GM19043 (cell line): ENCODE measurements at regions not wholly inside any gene's neighbourhood (a gene's known extent, or its start where the extent isn't known, plus 50 kb on each side); places are given as distances from the start of the nearest gene placed in this dataset.

Source experiments
- ATAC-seq: cut with Tn5 transposase; IDR thresholded peaks from one replicate; pipeline ENCODE4 v1.9.1; 2021; ENCODE audit warnings: low read depth; ENCODE audit not compliant: unreplicated experiment

GRCh38 chr1:55381983-55382382 is 166.8 kb upstream of the USP24 start:
- no peak for ATAC-seq

- no peak for ATAC-seq
Measured at GRCh38 chr1:55381491-55381890, 166.3 kb upstream of the USP24 start.

- no peak for ATAC-seq
Measured at GRCh38 chr1:55380355-55380970, 165.3 kb upstream of the USP24 start.

GRCh38 chr1:55378582-55378981 is 163.4 kb upstream of the USP24 start:
- ATAC-seq: no peak

GRCh38 chr1:55376897-55377296 is 161.7 kb upstream of the USP24 start:
- no peak for ATAC-seq

- ATAC-seq: no peak
Measured at GRCh38 chr1:55375617-55376258, 160.6 kb upstream of the USP24 start.

- ATAC-seq: no peak
Measured at GRCh38 chr1:55374801-55375616, 159.8 kb upstream of the USP24 start.

- ATAC-seq: no peak
Measured at GRCh38 chr1:55374216-55374615, 159.1 kb upstream of the USP24 start.

GRCh38 chr1:55369474-55369873 is 154.3 kb upstream of the USP24 start:
- ATAC-seq: no peak

GRCh38 chr1:55368698-55369097 is 153.5 kb upstream of the USP24 start:
- no peak for ATAC-seq

- ATAC-seq: no peak
Measured at GRCh38 chr1:55367273-55367672, 152.1 kb upstream of the USP24 start.

GRCh38 chr1:55364216-55364615 is 149.1 kb upstream of the USP24 start:
- ATAC-seq: no peak

GRCh38 chr1:55363268-55363667 is 148.1 kb upstream of the USP24 start:
- no peak for ATAC-seq

GRCh38 chr1:55362558-55362957 is 147.4 kb upstream of the USP24 start:
- no peak for ATAC-seq

GRCh38 chr1:55359611-55360010 is 144.4 kb upstream of the USP24 start:
- no peak for ATAC-seq

GRCh38 chr1:55358581-55358980 is 143.4 kb upstream of the USP24 start:
- ATAC-seq: no peak

GRCh38 chr1:55355549-55355948 is 140.4 kb upstream of the USP24 start:
- no peak for ATAC-seq

- ATAC-seq: no peak
Measured at GRCh38 chr1:55353707-55354620, 138.8 kb upstream of the USP24 start.

- ATAC-seq: no peak
Measured at GRCh38 chr1:55352811-55353180, 137.6 kb upstream of the USP24 start.

- ATAC-seq: no peak
Measured at GRCh38 chr1:55352080-55352810, 137.1 kb upstream of the USP24 start.
